Ascending aorta (tissue), 2 donors: ENCODE measurements at regions not wholly inside any gene's neighbourhood (a gene's known extent, or its start where the extent isn't known, plus 50 kb on each side); places are given as distances from the start of the nearest gene placed in this dataset.

Source experiments
- DNase-seq, 2 donors: peaks; one replicate each; pipeline ENCODE4 v3.0.0-alpha.2; 2019; ENCODE audit warnings: low spot score in 2 of 2
- H3K27ac ChIP-seq, 2 donors: fragments of 200-600 bp; sonication (generic); one replicate each; pipeline ENCODE4 v1.5.1; 2016 to 2017; ENCODE audit warnings: mild to moderate bottlenecking in 1 of 2
- H3K27me3 ChIP-seq: fragments of 200-600 bp; sonication (generic); one replicate; pipeline ENCODE4 v1.5.1; 2017
- H3K36me3 ChIP-seq, 2 donors: fragments of 200-600 bp; sonication (generic); one replicate each; pipeline ENCODE4 v1.5.1; 2016
- H3K4me1 ChIP-seq, 2 donors: fragments of 200-600 bp; sonication (generic); one replicate each; pipeline ENCODE4 v1.5.1; 2016 to 2017; ENCODE audit warnings: mild to moderate bottlenecking in 1 of 2
- H3K4me3 ChIP-seq, 2 donors: fragments of 200-600 bp; sonication (generic); one replicate each; pipeline ENCODE4 v1.5.1; 2016 to 2017; ENCODE audit warnings: mild to moderate bottlenecking in 1 of 2
- H3K9me3 ChIP-seq, 2 donors: fragments of 200-600 bp; sonication (generic); one replicate each; pipeline ENCODE4 v1.5.1; 2016
- CTCF ChIP-seq, 3 experiments: fragments of 200-600 bp in 2 of 3; fragments of 450-650 bp in 1 of 3; sonication (generic) in 2 of 3; IDR thresholded peaks; one replicate each; pipeline ENCODE4 v1.5.1; 2016 to 2019; ENCODE audit warnings: antibody characterized with exemption in 3 of 3, mild to moderate bottlenecking in 1 of 3, moderate library complexity in 1 of 3
- intact Hi-C: fragments of 100-400 bp; cut with DNase I; formaldehyde crosslinking; loops from one replicate; pipeline ENCODE4 v1.15.1; 2023

GRCh38 chr2:22518641-22519040 is 866.3 kb upstream of the KLHL29 start:
- H3K4me1 ChIP-seq, result no peaks in the 10 kb centered on the region
- intact Hi-C loops, result no loop called here
- DNase-seq, result no peak
- no peaks in the 10 kb centered on the region for H3K9me3 ChIP-seq
- no peaks in the 10 kb centered on the region for H3K36me3 ChIP-seq
- no peak overlapping the region for H3K27ac ChIP-seq
- H3K4me3 ChIP-seq, result no peak overlapping the region
- H3K27me3 ChIP-seq, result no peaks in the 10 kb centered on the region
- no peak for TF ChIP-seq CTCF (IDR thresholded peaks at IDR 0.05)

- Histone ChIP-seq H3K27me3 (no peaks in the 10 kb centered on the region), H3K4me3 (no peak overlapping the region), H3K36me3 (no peaks in the 10 kb centered on the region), H3K9me3 (no peaks in the 10 kb centered on the region), H3K27ac (no peak overlapping the region), H3K4me1 (no peaks in the 10 kb centered on the region)
- TF ChIP-seq CTCF (IDR thresholded peaks at IDR 0.05), result no peak
- intact Hi-C loops, result no loop called here
- DNase-seq, result no peak
Measured at GRCh38 chr2:22520369-22521288, 864.4 kb upstream of the KLHL29 start.

GRCh38 chr2:22521620-22522019 is 863.4 kb upstream of the KLHL29 start:
- Histone ChIP-seq H3K9me3 (no peaks in the 10 kb centered on the region), H3K27ac (no peak overlapping the region), H3K36me3 (no peaks in the 10 kb centered on the region), H3K4me1 (no peaks in the 10 kb centered on the region), H3K4me3 (no peak overlapping the region), H3K27me3 (no peaks in the 10 kb centered on the region)
- intact Hi-C loops, result no loop called here
- TF ChIP-seq CTCF (IDR thresholded peaks at IDR 0.05), result no peak
- no peak for DNase-seq

- Histone ChIP-seq H3K4me1 (no peaks in the 10 kb centered on the region), H3K36me3 (no peaks in the 10 kb centered on the region), H3K9me3 (peaks cover 0 to 7% of the 10 kb centered on the region in 2 donors), H3K27me3 (no peaks in the 10 kb centered on the region), H3K4me3 (no peak overlapping the region), H3K27ac (no peak overlapping the region)
- intact Hi-C loops, result no loop called here
- no peak for DNase-seq
- TF ChIP-seq CTCF (IDR thresholded peaks at IDR 0.05), result no peak
Measured at GRCh38 chr2:22525681-22526080, 859.3 kb upstream of the KLHL29 start.

- Histone ChIP-seq H3K27me3 (no peaks in the 10 kb centered on the region), H3K4me3 (no peak overlapping the region), H3K36me3 (no peaks in the 10 kb centered on the region), H3K4me1 (no peaks in the 10 kb centered on the region), H3K9me3 (peaks cover 0 to 7% of the 10 kb centered on the region in 2 donors), H3K27ac (no peak overlapping the region)
- no peak for TF ChIP-seq CTCF (IDR thresholded peaks at IDR 0.05)
- DNase-seq, result no peak
- intact Hi-C loops, result no loop called here
Measured at GRCh38 chr2:22530131-22530530, 854.8 kb upstream of the KLHL29 start.
